ENCODE measurements at regions not wholly inside any gene's neighbourhood (a gene's known extent, or its start where the extent isn't known, plus 50 kb on each side); places are given as distances from the start of the nearest gene placed in this dataset.

DNA sequence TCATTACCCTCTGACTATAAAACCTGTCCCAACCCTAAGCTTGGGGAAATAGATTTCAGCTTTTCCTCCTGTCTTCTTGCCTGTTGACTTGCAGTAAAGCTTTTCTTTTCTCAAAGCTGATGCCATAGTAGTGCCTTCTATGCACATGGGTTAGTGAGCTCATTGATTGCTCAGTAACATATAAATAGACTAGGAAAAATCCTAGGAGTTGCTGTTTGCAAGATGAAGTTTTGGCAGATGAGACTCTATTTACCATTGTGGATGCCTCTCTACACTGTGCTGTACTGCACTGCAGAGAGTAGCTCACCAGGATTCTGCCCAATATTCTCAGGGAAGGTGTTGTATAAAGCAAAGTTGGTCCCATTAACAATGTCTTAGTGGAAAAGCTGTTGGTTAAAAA lies 262.7 kb upstream of the CD180 start:
- no peak for DNase-seq (ENCODE audit: low spot score)

DNA sequence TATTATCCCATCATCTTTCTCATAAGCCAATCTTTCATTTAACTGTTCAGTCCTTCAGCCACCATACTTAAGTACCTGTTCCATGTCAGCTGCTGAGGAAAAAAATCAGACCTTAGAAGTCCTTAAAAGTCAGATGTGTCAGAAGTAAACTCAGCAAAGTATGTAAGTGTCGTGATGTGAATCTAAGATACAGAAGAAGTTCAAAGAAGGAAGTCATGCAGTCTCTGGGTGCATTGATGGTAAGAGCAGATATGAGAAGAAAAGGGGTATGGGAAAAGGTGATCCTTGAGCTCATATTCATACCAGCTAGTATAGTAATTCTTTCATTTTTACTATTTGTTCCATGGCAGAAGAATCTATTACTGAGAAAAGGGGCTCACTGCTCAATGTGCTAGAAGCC lies 259.4 kb upstream of the CD180 start:
- DNase-seq (ENCODE audit: low spot score) = no peak

DNA sequence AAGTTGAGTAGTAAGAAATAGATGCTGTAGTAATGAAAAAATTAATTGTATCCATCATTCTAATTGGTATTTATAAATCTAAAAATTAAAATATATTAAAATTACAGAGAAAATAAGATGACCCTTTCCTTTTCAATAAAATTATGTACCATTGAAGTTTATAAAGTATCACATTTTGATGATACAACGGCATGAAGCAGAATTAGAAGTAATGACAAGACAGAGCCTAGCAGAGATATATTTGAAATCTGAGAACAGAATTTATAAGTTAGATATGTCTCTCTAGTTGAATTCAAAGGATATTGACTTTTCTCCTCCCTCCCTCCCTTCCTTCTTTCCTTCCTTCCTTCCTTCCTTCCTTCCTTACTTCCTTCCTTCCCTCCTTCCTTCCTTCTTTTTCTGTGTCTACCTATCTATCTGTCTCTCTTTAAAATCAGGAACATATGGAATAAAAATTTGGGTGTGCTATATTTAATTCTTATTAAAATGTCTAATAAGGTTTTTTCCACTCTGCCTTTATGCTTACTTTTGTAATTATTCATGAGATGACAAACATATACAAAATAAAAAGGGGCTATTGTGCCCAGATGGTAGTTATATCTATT lies 258.5 kb upstream of the CD180 start:
- DNase-seq (ENCODE audit: low spot score) = no peak

DNA sequence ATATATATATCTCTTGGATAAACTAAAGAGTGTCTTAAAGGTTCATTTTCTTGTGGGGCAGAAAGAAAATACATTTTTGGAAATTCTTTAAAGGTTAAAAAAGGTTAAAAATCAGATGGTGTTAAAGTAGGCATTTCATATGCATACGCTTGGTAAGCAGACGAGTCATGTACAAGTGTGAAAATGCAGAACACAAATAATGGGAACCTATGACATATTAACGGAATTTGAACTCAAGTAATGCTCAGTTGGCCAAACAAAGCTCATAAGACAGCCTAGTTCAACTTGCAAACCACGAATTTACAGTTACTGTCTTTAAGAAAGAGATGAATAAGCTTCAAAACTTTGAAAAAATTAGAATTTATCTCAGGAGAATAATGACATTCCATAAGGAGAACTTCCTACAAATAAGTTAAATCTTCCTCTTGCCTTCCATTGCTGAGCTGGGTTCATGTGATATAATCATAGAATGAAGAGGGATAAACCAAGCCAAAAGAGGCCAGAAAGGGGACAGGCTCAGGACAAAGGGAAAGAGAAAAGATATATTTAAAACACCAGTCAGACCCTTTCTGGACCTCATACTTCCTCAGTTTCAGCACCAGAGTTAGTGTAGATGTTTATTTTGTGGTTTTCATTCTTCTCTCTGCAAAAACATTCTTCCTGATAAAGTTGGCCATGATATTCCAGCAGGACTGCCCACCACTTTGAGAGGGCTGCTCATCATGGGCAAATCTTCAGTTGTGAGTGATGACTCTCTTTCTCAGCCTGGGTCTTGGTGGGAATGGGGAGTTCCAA lies 256.7 kb upstream of the CD180 start:
- DNase-seq (ENCODE audit: low spot score) = no peak

DNA sequence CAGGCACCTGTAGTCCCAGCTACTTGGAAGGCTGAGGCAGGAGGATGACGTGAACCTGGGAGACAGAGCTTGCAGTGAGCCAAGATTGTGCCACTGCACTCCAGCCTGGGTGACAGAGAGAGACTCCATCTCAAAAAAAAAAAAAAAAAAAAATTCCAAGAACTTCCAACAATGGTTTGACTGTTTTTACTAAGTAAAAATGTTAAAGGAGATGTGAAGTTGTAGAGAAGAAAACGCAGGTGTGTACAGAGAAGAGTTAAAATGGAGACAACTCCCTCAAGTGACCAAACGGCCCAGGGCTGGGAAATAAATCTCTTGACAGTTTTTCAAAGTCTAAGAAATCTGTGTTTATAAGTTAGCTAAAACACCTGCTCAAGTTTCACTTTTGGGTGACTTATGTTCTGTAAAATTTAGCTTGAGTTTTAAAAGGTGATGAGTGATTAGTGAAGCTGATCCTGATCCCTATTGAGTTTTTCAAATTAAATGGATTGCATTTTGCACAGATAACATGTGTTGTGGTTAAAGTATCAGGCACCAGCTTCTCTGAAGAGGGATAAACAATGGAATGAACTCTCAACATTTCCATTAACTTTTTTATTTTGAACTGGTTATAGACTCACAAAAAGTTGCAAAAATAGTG lies 255.2 kb upstream of the CD180 start:
- no peak for DNase-seq (ENCODE audit: low spot score)

DNA sequence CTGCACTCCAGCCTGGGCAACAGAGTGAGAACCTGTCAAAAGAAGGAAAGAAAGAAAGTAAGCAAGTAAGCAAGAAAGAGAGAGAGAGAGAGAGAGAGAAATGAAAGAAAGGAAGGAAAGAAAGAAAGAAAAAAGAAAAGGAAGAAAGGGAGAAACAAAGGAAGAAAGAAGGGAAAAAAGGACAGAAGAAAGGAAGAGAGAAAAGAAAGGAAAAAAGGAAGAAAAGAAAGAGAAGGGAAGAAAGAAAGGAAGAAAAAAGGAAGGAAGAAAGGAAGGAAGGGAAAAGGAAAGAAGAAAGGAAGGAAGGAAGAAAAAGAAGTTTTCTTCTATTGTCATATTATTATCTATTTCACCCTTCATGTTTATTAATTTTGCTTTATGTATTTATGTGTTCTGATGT lies 251.1 kb upstream of the CD180 start:
- no peak for DNase-seq (ENCODE audit: low spot score)

DNA sequence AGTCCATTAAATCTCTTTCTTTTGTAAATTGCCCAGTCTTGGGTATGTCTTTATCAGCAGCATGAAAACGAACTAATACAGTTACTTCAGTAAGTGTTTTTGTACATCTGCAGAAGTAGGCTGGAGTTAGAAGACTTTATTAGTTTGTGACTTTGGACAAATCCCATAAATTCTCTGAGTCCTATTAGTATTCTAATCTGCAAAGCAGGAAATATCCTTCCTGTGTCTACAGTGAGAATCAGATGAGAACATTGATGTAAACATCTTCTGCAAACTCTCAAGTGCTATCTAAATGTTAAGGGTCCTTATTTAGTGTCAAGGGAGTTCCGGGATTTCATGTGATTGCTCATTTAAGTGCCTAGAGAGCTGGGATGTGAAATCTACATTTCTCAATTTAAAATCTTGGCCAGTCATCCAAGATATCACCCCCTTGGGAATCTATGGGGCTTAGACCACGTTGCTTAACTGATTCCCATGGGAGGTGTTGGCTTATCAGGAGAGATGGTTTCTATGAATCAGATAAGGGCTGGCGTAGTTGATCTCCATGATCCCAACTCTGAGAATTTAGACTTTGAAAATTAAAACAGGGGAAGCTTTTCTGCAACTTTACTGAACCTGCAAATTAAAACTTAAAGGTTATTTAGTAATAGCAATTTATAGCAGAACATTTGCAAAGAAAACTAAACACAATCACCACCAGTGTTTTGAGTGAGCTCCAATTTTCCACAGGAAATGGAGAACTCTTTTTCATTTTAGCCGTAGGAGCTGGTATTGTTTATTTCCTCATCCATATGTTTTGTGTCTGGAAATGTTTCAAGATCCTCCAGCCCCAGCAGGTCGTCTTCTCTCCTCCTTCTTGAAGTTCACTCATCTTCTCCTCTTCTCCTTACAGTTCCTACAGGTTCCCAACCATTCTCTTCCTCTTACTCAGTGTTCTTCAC lies 241.6 kb upstream of the CD180 start:
- DNase-seq (ENCODE audit: low spot score) = no peak

DNA sequence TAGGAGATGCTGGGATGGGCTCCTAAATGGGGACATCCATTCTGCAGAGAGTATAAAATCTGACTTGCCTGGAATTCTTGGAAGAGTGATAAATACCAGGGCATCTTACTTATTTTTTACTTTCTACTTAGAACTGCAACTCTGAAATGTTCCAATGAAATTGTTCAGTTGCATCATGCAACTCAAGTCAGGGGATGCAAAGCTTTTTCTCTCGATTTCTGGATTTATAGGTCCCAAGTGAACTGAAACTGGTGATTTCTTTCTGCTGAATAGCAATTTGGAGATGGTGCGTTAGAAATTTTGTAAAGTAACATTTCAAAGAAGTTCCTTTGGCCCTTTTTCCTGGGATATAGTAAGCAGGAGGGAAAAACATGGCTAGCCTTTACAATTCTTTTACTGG lies 238.4 kb upstream of the CD180 start:
- no peak for DNase-seq (ENCODE audit: low spot score)

DNA sequence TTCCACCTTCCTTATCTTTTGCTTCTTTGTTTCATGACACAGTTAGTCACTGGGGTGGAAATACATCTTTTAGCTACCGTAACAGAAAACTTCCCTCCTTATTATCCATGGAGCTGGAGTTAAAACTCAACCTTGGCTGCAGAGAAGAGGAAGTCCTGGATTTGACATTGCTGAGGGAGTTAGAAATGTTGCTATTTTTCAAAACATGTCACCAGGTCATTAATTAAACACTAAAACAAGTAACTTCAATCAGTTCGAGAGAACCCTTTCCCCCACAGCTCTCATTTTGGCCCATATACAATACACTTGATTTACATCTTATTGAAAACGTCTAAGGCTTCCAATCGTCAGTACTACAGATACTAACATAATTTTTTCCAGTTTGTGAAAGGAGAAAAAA lies 237.9 kb upstream of the CD180 start:
- no peak for DNase-seq (ENCODE audit: low spot score)

DNA sequence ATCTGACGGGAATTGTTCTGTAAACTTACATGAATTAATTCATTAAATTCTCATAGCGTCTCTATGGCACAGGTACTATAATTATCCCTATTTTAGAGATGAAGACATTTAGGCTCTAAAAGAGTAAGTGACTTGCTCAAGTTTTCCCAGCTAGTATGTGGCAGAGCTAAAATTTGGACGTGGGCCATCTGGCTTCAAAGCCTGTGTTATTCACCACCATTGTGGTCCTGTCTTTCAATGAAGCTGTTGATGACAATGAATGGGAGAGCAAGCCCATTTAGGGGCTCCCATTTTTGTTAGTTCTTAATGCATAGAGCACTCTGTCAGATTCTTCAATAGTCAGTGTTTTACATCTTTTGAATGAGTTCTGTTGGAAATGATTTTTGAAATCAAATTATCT lies 236.0 kb upstream of the CD180 start:
- no peak for DNase-seq (ENCODE audit: low spot score)

DNA sequence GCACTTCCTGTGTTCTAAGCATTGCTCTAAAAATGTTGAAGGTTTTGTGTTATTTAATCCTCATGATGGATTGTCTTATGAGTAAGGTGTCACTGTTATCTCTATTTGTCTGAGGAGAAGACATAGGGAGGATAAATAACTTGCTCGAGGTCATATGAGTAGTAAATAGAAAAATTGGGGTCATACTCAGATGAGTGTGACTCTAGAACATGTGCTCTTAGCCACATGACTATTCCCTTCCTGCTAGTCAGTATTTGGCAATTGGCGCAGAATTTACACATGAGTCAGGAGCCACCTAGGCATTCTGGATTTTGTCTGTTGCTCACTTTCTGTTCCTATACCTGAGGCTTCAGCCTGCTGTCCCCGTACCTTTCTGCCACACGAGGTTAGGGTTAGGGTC lies 234.6 kb upstream of the CD180 start:
- DNase-seq (ENCODE audit: low spot score) = no peak

DNA sequence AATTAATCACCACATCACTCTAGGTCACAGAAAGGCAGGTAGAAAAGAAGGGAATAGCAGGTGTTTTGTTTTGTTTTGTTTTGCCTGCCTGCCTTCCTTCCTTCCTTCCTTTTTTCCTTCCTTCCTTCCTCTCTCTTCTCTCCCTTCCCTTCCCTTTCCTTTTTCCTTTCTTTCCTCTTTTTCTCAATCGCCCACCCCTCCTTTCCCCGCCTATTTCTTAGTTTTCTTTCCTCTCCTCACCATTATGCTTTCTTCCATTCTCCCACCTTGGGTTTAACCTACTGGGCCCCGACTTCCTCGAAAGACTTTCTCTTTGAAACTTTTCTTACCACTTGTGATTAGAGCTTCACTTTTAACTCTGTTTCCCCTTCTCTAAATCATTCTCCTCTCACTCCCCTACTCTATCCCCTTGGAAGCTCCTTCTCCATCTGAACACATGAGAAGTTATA lies 231.3 kb upstream of the CD180 start:
- no peak for DNase-seq (ENCODE audit: low spot score)

DNA sequence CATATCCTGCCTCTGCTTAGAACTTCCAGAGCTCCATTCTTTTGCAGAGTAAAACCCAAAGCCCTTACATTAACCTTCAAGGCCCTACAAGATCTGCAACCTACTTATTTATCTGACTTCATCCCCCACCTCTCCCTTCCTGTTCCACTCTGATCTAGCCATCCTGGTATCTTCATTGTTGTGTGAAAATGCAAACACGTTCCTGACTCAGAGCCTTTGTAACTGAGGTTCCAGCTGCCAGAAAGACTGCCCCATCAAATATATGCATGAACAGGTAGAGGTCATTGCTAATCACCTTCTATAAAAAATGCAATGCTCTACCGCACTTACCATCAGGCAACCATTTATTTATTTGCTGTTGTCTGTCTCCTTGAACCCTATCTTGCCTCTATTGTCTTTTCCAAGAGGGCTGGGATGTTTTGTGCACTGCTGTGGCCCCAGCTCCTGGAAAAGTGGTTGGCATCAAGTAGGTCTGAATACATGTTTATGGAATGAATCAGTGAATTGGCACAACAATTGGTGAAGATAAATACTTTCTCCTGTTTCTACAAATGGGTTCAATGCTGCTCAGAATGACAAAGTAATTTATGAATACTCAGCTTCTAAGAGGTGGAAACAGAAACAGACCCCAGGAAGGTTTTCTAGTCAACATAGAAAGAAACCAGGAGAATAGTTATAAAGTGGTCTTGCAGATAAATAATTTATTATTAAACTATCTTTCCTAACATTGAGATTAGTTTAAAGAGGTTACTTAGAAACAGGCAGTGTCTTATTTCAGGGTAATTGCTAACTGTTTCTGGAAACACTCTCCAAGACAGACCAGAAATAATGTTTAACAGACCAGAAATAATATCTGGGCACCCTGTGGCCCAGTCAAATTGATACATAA lies 230.6 kb upstream of the CD180 start:
- DNase-seq (ENCODE audit: low spot score) = no peak

DNA sequence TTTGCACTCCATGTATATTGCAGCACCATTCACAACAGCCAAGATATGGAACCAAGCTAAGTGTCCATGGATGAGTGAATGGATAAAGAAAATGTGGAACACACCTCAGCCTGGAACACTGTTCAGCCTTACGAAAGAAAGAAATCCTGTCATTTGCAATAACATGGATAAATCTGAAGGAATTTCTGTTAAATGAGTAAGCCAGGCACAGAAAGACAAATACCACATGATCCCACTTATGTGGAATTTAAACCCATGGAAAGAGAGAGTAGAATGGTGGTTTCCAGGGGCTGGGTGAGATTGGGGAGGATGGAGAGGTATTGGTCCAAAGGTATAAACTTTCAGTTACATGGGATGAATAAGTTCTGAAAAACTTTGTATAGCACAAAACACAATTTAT lies 228.9 kb upstream of the CD180 start:
- DNase-seq (ENCODE audit: low spot score) = no peak

DNA sequence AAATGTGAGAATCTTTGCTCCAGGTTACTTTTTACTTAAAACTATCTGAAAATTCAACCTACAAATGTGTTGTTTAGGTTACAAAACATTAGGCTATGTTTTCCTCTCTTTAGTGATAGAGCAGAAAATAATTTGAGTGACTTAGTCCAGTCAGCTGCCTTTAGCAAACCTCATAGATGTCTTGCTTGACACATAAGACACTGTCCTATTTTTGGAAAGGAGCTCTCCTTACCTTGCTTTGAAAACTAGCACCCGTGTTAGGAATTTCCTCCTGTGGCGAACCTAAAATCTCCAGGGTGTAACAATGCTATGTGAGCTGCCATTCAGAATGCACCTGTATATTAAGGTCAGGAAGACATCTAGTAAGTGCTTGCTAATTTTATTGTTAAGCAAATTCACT lies 221.2 kb upstream of the CD180 start:
- no peak for DNase-seq (ENCODE audit: low spot score)

DNA sequence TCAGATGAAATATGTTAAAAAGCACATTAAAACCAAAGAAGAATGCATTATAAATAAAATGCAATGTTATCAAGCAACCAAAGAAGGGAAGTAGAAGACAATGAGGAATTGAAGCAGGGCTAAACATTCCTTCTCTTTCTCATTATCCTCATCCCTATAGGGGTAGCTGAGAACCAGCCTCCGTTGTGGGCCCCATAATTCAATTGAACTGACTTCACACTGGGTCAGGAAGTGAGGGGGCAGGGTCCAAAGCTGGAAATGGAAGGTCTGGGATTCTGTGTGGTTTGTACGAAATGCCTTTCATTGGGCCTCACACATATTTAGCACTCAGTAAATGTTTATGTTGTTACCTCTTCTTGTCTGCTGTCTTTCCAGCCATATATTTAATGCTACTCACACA lies 220.4 kb upstream of the CD180 start:
- DNase-seq (ENCODE audit: low spot score) = no peak

DNA sequence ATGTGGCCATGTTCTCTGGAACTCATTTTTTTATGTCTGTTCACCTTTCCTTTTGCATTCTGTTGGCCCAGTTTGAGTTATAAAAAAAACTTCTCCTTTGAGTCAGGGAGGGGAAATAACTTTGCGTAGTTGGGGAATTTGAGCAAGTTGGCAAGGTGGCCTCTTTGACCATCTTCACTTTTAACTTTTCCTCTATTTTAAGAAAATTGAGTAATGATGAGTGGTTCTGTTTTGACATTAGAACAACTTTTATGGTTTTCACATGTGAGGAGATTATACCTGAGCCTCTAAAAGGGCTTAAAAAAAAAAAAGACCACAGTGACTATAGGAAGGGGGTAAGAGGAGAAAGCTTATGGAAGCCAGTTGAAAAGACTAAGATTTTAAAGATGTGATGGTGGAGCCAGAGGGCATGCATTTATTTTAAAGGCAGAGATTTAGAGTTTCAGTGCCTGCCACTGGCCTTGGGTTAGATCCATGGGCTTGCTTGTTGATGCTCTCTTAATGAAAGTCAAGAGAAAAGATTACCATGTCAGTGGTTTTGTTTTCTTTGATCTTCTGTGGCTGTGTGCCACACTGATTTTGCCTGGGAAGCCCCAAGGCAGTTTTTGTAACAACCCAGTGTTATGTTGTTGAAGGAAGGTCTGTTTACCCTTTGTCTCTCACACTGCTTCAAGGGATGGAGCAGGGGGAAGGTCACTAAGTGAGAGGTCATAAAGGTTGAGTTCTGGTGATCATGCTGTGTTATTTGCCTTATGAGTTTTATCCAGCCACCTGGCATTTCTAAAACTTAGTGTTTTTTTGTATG lies 219.7 kb upstream of the CD180 start:
- DNase-seq (ENCODE audit: low spot score) = peak; percentile 50

DNA sequence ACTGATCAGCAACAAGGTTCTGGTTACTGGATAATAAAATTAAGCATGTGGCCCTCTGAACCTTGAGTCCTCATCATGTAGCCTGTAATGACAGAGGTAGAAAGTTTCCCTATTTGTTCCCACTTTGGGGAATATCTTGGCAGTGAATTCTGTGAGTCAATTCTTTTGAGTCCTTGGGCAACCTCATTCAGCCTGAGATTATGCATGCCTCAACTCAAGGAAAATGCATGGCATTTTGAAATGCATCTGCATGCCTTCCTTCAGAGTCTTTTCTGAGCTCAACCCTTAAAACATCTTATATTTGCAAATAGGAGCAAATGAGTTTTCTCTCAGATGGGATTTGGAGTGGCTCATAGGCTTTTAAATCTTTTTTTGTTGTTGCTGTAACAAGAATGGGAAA lies 218.1 kb upstream of the CD180 start:
- DNase-seq (ENCODE audit: low spot score) = no peak

DNA sequence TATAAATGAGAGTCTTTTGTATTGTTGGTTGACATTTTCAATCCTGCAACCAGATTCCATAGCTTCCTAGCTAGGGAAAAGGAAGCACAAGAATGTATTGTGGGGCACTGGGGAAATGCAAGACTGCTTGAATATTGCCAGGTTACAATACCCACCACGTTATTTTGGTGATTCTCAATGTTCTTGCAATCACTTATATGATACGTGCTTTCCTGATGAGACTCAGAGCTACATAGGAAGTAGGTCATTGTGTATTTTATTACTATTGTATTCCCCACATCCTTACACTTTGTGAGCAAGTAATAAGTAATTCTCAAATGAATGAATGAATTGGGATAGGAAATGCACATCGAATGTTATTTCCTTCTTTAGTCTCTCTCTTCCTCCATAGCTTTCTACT lies 217.1 kb upstream of the CD180 start:
- no peak for DNase-seq (ENCODE audit: low spot score)

DNA sequence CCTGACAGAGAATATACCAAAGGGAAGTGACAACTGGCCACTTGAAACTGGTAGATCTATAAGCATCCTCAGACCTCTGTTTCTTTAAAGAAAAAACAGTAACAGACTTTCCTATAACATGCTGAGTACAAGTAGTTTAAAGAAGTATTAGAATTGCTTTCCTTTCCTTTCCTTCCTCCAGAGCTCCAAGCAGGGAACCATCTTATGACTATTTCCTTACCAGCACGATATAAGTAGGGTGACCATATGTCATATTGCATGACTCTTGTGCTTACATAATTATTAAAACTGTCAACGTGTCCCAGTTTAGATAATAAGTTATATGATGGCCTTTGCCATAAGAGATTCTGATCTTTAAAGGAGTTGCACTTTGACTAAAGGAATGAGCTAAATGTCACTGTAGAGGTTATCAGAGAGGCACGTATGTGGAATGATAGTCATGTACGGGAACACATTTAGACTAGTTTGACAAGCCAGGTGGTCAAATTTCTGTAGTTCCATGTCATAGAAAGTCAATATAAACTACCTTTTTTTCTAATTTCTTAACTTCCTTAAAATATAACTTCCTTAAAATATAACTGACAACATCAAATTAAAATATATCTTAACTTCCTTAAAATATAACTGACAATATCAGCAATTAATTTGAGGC lies 212.7 kb upstream of the CD180 start:
- DNase-seq (ENCODE audit: low spot score) = no peak

Data from ecto neural progenitor cell (in vitro differentiated cells).